ENCODE measurements at regions not wholly inside any gene's neighbourhood (a gene's known extent, or its start where the extent isn't known, plus 50 kb on each side); places are given as distances from the start of the nearest gene placed in this dataset.

GRCh38 chr2:184308706-184309105 is 289.6 kb upstream of the ZNF804A start:
- H3K36me3 ChIP-seq (ENCODE audit: control insufficient read depth in 2 of 3, insufficient read depth in 3 of 3, low read length in 3 of 3): no peaks in the 10 kb centered on the region
- no peak for DNase-seq
- H3K9ac ChIP-seq (ENCODE audit: low read length in 3 of 3): no peak overlapping the region
- H3K9me3 ChIP-seq (ENCODE audit: control insufficient read depth in 2 of 3, insufficient read depth in 1 of 3, low read length in 3 of 3): no peaks in the 10 kb centered on the region
- intact Hi-C loops (cut with DNase I): no loop called here
- no peaks in the 10 kb centered on the region for H3K27me3 ChIP-seq (ENCODE audit: control insufficient read depth, insufficient read depth, low read length)
- H3K4me1 ChIP-seq (ENCODE audit: control insufficient read depth in 2 of 3, insufficient read depth in 2 of 3, low read depth in 1 of 3, low read length in 3 of 3): no peaks in the 10 kb centered on the region
- no peak for FAIRE-seq
- H3K4me3 ChIP-seq (ENCODE audit: low read length in 3 of 3): no peak overlapping the region
- TF ChIP-seq, protein P1, sequence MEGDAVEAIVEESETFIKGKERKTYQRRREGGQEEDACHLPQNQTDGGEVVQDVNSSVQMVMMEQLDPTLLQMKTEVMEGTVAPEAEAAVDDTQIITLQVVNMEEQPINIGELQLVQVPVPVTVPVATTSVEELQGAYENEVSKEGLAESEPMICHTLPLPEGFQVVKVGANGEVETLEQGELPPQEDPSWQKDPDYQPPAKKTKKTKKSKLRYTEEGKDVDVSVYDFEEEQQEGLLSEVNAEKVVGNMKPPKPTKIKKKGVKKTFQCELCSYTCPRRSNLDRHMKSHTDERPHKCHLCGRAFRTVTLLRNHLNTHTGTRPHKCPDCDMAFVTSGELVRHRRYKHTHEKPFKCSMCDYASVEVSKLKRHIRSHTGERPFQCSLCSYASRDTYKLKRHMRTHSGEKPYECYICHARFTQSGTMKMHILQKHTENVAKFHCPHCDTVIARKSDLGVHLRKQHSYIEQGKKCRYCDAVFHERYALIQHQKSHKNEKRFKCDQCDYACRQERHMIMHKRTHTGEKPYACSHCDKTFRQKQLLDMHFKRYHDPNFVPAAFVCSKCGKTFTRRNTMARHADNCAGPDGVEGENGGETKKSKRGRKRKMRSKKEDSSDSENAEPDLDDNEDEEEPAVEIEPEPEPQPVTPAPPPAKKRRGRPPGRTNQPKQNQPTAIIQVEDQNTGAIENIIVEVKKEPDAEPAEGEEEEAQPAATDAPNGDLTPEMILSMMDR (IDR thresholded peaks at IDR 0.05; ENCODE audit: borderline replicate concordance, extremely low read depth, insufficient read depth): no peak
- no peak overlapping the region for H3K27ac ChIP-seq (ENCODE audit: low read depth in 2 of 2, low read length in 2 of 2)

GRCh38 chr2:184312970-184313369 is 285.4 kb upstream of the ZNF804A start:
- H3K27ac ChIP-seq (ENCODE audit: low read depth in 2 of 2, low read length in 2 of 2): no peak overlapping the region
- H3K9ac ChIP-seq (ENCODE audit: low read length in 3 of 3): no peak overlapping the region
- H3K9me3 ChIP-seq (ENCODE audit: control insufficient read depth in 2 of 3, insufficient read depth in 1 of 3, low read length in 3 of 3): no peaks in the 10 kb centered on the region
- TF ChIP-seq, protein P1 (IDR thresholded peaks at IDR 0.05; ENCODE audit: borderline replicate concordance, extremely low read depth, insufficient read depth): no peak
- H3K4me1 ChIP-seq (ENCODE audit: control insufficient read depth in 2 of 3, insufficient read depth in 2 of 3, low read depth in 1 of 3, low read length in 3 of 3): no peaks in the 10 kb centered on the region
- FAIRE-seq (no peak), DNase-seq (no peak)
- no peak overlapping the region for H3K4me3 ChIP-seq (ENCODE audit: low read length in 3 of 3)
- H3K27me3 ChIP-seq (ENCODE audit: control insufficient read depth, insufficient read depth, low read length): no peaks in the 10 kb centered on the region
- intact Hi-C loops (cut with DNase I): no loop called here
- H3K36me3 ChIP-seq (ENCODE audit: control insufficient read depth in 2 of 3, insufficient read depth in 3 of 3, low read length in 3 of 3): no peaks in the 10 kb centered on the region

DNA sequence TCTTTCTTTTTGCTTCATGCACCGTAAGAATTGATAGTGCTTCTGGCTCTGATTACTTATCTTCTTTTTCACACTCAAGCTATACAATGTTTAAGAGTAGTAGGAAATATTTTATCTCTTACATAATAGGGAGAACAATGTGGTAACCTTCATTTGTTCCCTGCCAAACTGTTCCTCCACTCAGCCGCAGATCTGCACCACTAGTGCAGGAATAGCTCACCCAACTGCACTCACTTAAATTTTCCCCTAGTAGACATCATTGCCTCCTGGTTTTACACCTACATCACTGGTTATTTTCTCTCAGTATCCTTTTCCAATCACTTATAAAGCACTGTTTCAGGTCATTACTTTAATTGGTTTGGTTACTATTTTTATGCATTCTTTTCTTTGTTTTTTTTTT is 283.5 kb upstream of the ZNF804A start:
- no peaks in the 10 kb centered on the region for H3K27me3 ChIP-seq (ENCODE audit: control insufficient read depth, insufficient read depth, low read length)
- DNase-seq: no peak
- FAIRE-seq: no peak
- H3K4me1 ChIP-seq (ENCODE audit: control insufficient read depth in 2 of 3, insufficient read depth in 2 of 3, low read depth in 1 of 3, low read length in 3 of 3): no peaks in the 10 kb centered on the region
- H3K4me3 ChIP-seq (ENCODE audit: low read length in 3 of 3): no peak overlapping the region
- H3K9ac ChIP-seq (ENCODE audit: low read length in 3 of 3): no peak overlapping the region
- TF ChIP-seq, protein P1 (IDR thresholded peaks at IDR 0.05; ENCODE audit: borderline replicate concordance, extremely low read depth, insufficient read depth): no peak
- no peak overlapping the region for H3K27ac ChIP-seq (ENCODE audit: low read depth in 2 of 2, low read length in 2 of 2)
- no peaks in the 10 kb centered on the region for H3K36me3 ChIP-seq (ENCODE audit: control insufficient read depth in 2 of 3, insufficient read depth in 3 of 3, low read length in 3 of 3)
- intact Hi-C loops (cut with DNase I): no loop called here
- H3K9me3 ChIP-seq (ENCODE audit: control insufficient read depth in 2 of 3, insufficient read depth in 1 of 3, low read length in 3 of 3): no peaks in the 10 kb centered on the region

GRCh38 chr2:184316921-184317320 is 281.4 kb upstream of the ZNF804A start:
- Histone ChIP-seq H3K4me1 (ENCODE audit: control insufficient read depth in 2 of 3, insufficient read depth in 2 of 3, low read depth in 1 of 3, low read length in 3 of 3) (no peaks in the 10 kb centered on the region), H3K27me3 (ENCODE audit: control insufficient read depth, insufficient read depth, low read length) (no peaks in the 10 kb centered on the region), H3K36me3 (ENCODE audit: control insufficient read depth in 2 of 3, insufficient read depth in 3 of 3, low read length in 3 of 3) (no peaks in the 10 kb centered on the region), H3K9ac (ENCODE audit: low read length in 3 of 3) (no peak overlapping the region), H3K9me3 (ENCODE audit: control insufficient read depth in 2 of 3, insufficient read depth in 1 of 3, low read length in 3 of 3) (no peaks in the 10 kb centered on the region), H3K4me3 (ENCODE audit: low read length in 3 of 3) (no peak overlapping the region), H3K27ac (ENCODE audit: low read depth in 2 of 2, low read length in 2 of 2) (no peak overlapping the region)
- FAIRE-seq (no peak), DNase-seq (no peak)
- intact Hi-C loops (cut with DNase I): no loop called here
- TF ChIP-seq, protein P1 (IDR thresholded peaks at IDR 0.05; ENCODE audit: borderline replicate concordance, extremely low read depth, insufficient read depth): no peak
